COLO668 (cell line): ENCODE measurements at regions not wholly inside any gene's neighbourhood (a gene's known extent, or its start where the extent isn't known, plus 50 kb on each side); places are given as distances from the start of the nearest gene placed in this dataset.

ENCODE experiments used
- DNase-seq: peaks from one replicate; lab custom pipeline; 2025; ENCODE audit not compliant: unreplicated experiment; lab: John Stamatoyannopoulos, UW

DNA sequence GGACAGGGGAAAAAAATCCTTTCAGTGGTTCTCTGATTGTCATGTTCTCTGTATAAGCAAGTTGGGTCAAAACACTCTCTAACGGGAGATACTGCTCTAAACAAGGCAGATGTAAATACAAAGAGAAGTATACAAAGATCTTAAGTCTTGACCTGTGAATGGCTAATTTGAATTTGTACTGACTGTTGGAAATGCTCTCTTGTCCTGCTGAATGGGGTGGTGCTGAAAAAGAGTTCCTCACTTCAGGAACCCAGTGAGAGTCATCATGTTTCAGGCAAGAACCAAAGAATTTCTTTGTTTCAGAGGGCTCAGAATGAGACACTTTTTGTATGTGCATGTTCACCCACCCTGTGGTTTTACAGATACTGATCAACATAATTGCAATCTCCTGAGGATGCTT is 461.0 kb downstream of the NR2F1-AS1 start:
- no peak for DNase-seq

DNA sequence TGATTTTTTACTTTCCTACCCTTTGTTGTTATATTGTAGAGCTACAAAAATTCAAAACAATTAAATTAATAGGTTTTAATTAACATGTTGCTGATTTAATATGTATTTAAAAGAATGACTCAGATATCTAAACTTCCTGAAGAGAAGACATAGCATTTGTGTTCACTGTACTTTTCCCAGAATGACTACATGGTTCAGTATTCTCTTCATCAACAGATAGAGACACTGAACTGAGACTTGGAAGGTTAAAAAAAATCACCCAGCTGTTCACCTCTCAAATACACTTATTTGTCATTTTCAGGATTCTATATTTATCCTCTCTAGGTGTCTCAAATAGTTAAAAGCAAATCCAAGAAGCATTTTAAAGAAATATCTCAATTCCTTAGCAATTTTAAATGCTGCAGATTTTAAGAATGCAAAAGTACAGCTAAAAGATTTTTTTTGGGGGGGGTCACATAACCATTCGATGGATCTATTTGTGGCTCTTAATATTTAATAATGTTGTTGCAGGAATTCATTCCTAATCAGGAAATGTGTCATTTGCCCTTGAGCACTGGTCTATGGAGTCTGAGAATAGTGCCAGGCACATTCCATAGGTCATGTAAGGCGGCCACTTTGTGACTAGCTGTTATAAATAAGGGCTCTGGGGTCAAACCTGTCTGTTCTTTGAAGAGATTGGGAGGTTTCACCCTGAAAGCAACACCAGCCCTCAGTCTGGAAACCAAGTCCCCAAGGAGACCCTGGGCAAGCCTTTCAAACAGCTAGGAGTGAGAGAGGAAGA is 463.1 kb downstream of the NR2F1-AS1 start:
- DNase-seq = no peak

GRCh38 chr5:93107805-93108520 is 473.1 kb downstream of the NR2F1-AS1 start:
- DNase-seq = no peak

DNA sequence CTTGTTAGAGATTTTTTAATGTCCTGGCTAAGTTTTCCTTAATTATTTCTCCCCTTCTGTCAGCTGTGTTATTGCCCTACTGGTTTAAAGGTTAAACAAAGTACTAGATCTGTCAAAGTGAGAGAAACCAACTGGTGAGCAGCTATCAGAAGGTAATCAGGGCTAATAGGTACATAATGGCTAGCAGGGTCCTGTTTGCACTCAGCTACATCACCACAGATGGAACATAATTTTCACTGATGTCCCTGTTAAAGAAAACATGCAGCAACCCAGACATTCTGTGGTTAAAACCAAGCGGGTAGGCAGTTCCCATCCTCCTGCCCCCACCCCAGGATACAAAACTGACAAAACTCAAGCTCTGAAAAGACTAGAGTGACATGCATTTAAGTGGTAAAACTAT is 473.9 kb downstream of the NR2F1-AS1 start:
- no peak for DNase-seq

DNA sequence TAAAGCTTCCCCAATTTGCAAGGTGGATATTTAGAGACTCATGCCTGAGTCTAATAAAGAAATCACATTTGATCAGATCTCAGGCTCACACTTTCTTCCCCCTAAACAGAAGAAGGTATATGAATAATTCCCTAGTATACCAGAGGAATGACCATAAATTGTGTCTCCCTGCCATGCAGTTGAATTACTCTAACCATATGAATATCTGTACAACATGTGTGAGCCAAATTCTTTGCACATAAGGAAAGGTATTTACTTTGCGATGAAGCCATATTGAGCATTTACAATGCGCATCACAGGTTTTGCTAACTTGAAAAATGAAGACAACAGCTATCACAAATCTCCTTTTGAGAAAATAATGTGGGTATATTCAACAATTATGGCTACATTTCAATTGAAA is 479.4 kb downstream of the NR2F1-AS1 start:
- no peak for DNase-seq

- DNase-seq = no peak
These were observed 480.0 kb downstream of the NR2F1-AS1 start for GRCh38 chr5:93100976-93101375.

GRCh38 chr5:93100428-93100827 is 480.6 kb downstream of the NR2F1-AS1 start:
- no peak for DNase-seq

- no peak for DNase-seq
These were observed 481.1 kb downstream of the NR2F1-AS1 start for GRCh38 chr5:93099902-93100347.

DNA sequence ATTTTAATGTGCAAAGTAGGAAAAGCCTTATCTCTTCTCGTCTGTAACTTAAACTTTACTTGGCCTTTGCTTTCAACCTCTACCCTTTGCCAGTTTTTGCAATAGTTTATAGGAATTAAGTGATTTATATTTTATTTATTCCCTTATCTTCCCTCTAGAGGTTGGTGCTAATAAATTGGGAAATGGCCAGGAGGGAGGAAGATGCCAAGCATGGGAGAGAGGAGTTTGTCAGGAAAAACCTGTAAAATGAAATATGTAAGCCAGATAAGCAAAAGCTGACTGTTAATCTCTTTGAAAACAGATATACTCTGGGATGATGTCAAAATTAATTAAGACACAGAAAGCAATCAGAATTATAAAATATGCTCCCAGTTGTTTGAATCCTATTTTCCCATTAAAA is 484.5 kb downstream of the NR2F1-AS1 start:
- DNase-seq = no peak

GRCh38 chr5:93092349-93093105 is 488.5 kb downstream of the NR2F1-AS1 start:
- DNase-seq = no peak

DNA sequence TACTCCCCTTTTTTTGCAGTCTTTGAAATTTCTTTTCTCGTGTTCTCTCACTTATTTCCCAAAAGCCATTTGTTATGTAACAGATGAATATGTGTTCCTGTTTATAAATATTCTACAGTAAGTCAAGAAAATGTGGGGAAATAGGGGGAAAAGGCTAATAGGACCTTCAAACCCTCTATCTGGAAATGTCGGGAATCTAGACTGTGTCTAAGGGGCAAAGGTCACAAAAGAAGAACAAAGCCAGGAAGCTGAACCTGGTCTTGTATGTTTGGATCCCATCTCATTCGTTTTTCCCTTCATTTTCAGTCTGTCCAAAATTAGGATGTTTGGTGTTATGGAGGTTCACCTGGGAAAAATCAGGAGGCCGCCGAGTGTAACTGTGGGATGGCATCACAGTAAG is 490.3 kb downstream of the NR2F1-AS1 start:
- no peak for DNase-seq

DNA sequence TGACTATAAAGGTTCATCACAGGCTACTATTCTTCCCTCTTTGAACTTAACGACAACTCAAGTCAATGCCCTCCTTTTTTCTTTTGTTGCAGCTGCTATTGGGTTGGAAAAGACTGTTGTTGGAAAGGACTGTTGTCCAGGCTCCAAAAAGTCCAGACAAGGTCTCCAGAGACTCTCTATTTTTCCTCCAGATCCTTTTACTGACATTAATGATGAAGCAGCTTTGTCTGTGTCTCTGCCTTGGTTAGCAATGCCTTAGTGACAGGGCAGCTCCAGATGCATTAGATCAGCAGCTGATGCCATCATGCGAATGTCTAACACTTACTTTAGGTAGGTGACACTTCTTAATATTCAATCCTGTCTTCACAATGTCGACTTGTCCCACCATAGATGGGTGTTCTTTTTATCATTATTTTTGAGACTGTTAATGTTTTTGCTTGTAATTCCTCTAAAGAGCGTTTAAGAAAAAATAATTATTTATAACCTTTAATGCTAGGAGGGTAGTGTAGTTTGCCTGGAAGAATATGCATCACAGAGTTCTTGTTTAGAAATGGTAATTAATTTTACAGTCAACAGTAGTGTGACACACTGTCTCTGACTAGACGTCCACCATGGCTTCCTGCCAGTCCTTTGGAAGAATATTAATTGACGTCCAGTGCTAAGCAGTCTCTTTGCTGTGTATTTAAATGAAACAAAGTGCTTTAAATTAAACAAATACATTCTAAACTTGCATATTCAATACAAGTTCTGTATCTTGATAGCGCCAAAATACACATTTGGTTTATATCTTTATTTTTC is 492.2 kb downstream of the NR2F1-AS1 start:
- no peak for DNase-seq

GRCh38 chr5:93087326-93087725 is 493.7 kb downstream of the NR2F1-AS1 start:
- no peak for DNase-seq

DNA sequence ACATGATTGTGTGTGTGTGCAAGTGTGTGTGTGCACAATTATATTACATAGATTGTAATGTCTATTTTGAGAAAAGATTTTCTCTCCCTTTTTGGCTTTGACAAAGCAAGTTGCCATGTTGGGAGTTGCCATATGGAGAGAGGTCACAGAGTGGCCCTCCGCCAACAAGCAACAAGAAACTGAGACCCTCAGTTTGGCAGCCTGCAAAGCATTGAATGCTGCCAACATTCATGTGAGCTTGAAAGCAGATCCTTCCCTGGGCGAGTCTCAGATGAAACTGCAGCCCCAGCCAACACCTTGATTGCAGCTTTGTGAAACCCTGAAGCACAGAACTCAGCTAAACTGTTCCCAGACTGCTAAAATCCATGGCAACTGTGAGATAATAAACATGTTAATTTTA is 498.0 kb downstream of the NR2F1-AS1 start:
- DNase-seq = no peak

- DNase-seq = no peak
These were observed 502.0 kb downstream of the NR2F1-AS1 start for GRCh38 chr5:93079046-93079445.

DNA sequence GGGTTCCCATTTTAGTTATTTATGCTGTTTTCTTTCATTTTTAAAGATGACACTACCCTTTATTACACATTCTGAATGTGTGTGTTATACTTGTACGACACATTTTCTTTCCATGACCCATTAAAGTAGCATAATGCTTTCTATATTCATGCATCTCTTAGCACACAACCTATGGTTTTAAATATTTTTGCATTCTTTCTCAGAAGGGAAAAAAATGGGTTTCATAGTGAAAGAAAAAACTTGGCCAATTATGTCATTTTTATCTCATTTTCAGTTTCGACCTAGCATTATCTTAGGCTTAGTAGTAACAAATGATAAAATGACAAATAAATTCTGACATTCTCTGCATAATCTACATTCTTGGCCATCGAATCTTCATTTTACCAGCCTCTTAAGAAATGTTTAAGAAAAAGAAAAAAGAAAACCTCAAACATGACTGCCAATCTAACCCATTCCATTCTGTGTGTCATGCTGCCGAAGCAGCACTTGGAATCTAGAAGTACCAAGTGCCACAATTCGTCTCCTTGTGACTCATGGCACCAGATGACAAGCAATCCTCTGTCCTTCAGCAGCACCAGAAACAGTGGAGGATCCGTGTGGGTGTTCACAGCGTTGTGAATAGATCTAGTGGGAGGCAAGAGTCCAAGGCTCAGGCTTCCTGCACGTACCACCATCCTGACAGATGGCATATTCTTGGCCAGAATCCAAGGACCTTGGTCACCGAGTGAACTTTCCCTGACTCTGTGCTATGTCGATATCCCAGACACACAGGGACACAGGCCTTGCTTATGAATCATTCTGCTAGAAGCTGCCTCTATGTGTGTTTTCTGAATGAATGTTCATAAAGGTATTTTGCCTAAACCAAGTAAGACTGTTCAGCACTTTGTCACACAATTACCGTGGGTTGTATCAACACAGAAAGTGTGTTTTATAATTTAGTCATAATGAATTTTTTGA is 502.7 kb downstream of the NR2F1-AS1 start:
- peak; percentile 58 for DNase-seq

GRCh38 chr5:93076566-93076965 is 504.5 kb downstream of the NR2F1-AS1 start:
- no peak for DNase-seq

DNA sequence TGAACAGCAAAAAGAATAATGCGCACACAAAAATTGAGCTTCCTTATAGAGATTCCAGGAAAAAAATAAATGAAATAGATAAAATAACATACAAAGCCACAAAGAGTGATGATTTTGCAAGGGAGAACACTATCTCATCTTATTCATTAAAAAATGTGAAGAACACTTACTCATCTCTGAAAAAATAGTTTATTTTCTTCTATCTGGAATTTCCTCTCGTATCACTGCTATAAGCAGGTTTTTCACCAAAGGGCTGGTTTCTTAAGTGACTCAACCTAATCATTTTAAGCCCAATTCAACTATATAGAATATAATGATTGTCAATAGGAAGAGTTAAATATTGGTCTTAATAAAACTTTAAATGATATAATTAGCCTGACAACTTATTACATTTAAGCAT is 504.9 kb downstream of the NR2F1-AS1 start:
- no peak for DNase-seq

DNA sequence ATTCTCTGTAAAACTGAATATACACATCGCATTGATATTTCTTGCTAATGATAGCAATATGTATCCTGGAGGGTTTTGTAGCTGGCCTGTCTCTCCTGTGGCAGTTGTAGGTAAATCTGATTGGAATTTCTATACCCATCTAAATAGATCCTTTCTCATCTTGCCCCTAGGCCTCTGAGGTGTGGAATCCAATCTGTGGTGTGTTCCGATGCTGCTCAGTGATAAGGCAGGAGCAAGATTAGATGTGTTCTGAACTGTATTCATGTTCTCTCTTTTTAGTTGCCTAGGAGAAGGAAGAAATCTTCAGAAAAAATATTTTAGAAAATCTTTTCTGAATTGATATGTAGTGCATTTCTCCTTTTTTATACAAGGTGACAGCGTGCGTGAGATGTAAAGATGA is 507.5 kb downstream of the NR2F1-AS1 start:
- DNase-seq = no peak
